Uterus (tissue), 2 donors: ENCODE measurements at regions not wholly inside any gene's neighbourhood (a gene's known extent, or its start where the extent isn't known, plus 50 kb on each side); places are given as distances from the start of the nearest gene placed in this dataset.

Experiments
- CTCF ChIP-seq, 4 experiments: fragments of 200-600 bp in 2 of 4; fragments of 450-650 bp in 2 of 4; sonication (generic) in 2 of 4; IDR thresholded peaks; one replicate each; pipeline ENCODE4 v1.5.1; 2016 to 2019; ENCODE audit warnings: antibody characterized with exemption in 4 of 4, mild to moderate bottlenecking in 2 of 4, moderate library complexity in 1 of 4
- POLR2A ChIP-seq, 2 donors: fragments of 450-650 bp; IDR thresholded peaks; one replicate each; pipeline ENCODE4 v1.6.1; 2016; ENCODE audit warnings: antibody characterized with exemption in 2 of 2, mild to moderate bottlenecking in 1 of 2, moderate library complexity in 1 of 2

- no peak for TF ChIP-seq CTCF (IDR thresholded peaks at IDR 0.05)
- TF ChIP-seq POLR2A (IDR thresholded peaks at IDR 0.05) = no peak
Measured at GRCh38 chr2:228956701-228957474, 314.2 kb downstream of the PID1 start.
